ENCODE measurements at regions not wholly inside any gene's neighbourhood (a gene's known extent, or its start where the extent isn't known, plus 50 kb on each side); places are given as distances from the start of the nearest gene placed in this dataset.
"Not testable (repeated sequence)": the region's sequence is repeated elsewhere in the genome, so short reads cannot be mapped to it uniquely, and the experiment has no call there.

GRCh38 chr20:51923633-51924032 lies 121.3 kb upstream of the SALL4 start:
- no peak for DNase-seq (ENCODE audit: low read depth)

GRCh38 chr20:51922812-51923211 lies 120.5 kb upstream of the SALL4 start:
- not testable (repeated sequence) for DNase-seq (ENCODE audit: low read depth)

GRCh38 chr20:51918561-51918960 lies 116.2 kb upstream of the SALL4 start:
- no peak for DNase-seq (ENCODE audit: low read depth)

- no peak for DNase-seq (ENCODE audit: low read depth)
Measured at GRCh38 chr20:51917886-51918535, 115.7 kb upstream of the SALL4 start.

- no peak for DNase-seq (ENCODE audit: low read depth)
Measured at GRCh38 chr20:51916244-51916643, 113.9 kb upstream of the SALL4 start.

GRCh38 chr20:51914758-51915157 lies 112.4 kb upstream of the SALL4 start:
- DNase-seq (ENCODE audit: low read depth), result no peak

- no peak for DNase-seq (ENCODE audit: low read depth)
Measured at GRCh38 chr20:51910321-51911050, 108.2 kb upstream of the SALL4 start.

GRCh38 chr20:51906679-51907078 lies 104.4 kb upstream of the SALL4 start:
- DNase-seq (ENCODE audit: low read depth), result no peak

- DNase-seq (ENCODE audit: low read depth), result no peak
Measured at GRCh38 chr20:51906049-51906448, 103.7 kb upstream of the SALL4 start.

GRCh38 chr20:51902933-51903332 lies 100.6 kb upstream of the SALL4 start:
- no peak for DNase-seq (ENCODE audit: low read depth)

GRCh38 chr20:51900443-51900842 lies 98.1 kb upstream of the SALL4 start:
- no peak for DNase-seq (ENCODE audit: low read depth)

GRCh38 chr20:51899674-51900073 lies 97.4 kb upstream of the SALL4 start:
- no peak for DNase-seq (ENCODE audit: low read depth)

- DNase-seq (ENCODE audit: low read depth), result no peak
Measured at GRCh38 chr20:51898788-51899187, 96.5 kb upstream of the SALL4 start.

GRCh38 chr20:51894619-51895018 lies 92.3 kb upstream of the SALL4 start:
- no peak for DNase-seq (ENCODE audit: low read depth)

GRCh38 chr20:51894201-51894600 lies 91.9 kb upstream of the SALL4 start:
- no peak for DNase-seq (ENCODE audit: low read depth)

- DNase-seq (ENCODE audit: low read depth), result no peak
Measured at GRCh38 chr20:51893723-51894122, 91.4 kb upstream of the SALL4 start.

GRCh38 chr20:51890003-51890402 lies 87.7 kb upstream of the SALL4 start:
- no peak for DNase-seq (ENCODE audit: low read depth)

GRCh38 chr20:51889466-51889865 lies 87.1 kb upstream of the SALL4 start:
- DNase-seq (ENCODE audit: low read depth), result no peak

GRCh38 chr20:51888291-51888690 lies 86.0 kb upstream of the SALL4 start:
- no peak for DNase-seq (ENCODE audit: low read depth)

GRCh38 chr20:51886891-51887608 lies 84.7 kb upstream of the SALL4 start:
- no peak for DNase-seq (ENCODE audit: low read depth)

GRCh38 chr20:51886341-51886740 lies 84.0 kb upstream of the SALL4 start:
- no peak for DNase-seq (ENCODE audit: low read depth)

GRCh38 chr20:51884561-51884960 lies 82.2 kb upstream of the SALL4 start:
- DNase-seq (ENCODE audit: low read depth), result peak; percentile 56

- no peak for DNase-seq (ENCODE audit: low read depth)
Measured at GRCh38 chr20:51880188-51880587, 77.9 kb upstream of the SALL4 start.
